Skin of body (tissue), 1 donor: ENCODE measurements at regions not wholly inside any gene's neighbourhood (a gene's known extent, or its start where the extent isn't known, plus 50 kb on each side); places are given as distances from the start of the nearest gene placed in this dataset.
"Not testable (repeated sequence)": the region's sequence is repeated elsewhere in the genome, so short reads cannot be mapped to it uniquely, and the experiment has no call there.

ENCODE experiments used
- DNase-seq: peaks from one replicate; lab custom pipeline; 2025; lab: John Stamatoyannopoulos, UW

DNA sequence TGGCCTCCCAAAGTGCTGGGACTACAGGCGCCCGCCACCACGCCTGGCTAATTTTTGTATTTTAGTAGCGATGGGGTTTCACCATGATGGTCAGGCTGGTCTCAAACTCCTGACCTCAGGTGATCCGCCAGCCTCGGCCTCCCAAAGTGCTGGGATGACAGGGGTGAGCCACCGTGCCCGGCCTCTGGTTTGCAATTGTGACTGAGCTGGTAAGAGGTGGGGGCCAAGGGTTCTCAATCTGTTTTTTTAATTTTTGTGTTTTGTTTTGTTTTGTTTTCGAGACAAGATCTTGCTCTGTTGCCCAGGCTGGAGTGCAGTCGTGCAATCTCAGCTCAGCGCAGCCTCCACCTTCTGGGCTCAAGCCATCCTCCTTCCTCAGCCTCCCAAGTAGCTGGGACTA, 196.2 kb downstream of the CRLF2 start:
- not testable (repeated sequence) for DNase-seq

DNA sequence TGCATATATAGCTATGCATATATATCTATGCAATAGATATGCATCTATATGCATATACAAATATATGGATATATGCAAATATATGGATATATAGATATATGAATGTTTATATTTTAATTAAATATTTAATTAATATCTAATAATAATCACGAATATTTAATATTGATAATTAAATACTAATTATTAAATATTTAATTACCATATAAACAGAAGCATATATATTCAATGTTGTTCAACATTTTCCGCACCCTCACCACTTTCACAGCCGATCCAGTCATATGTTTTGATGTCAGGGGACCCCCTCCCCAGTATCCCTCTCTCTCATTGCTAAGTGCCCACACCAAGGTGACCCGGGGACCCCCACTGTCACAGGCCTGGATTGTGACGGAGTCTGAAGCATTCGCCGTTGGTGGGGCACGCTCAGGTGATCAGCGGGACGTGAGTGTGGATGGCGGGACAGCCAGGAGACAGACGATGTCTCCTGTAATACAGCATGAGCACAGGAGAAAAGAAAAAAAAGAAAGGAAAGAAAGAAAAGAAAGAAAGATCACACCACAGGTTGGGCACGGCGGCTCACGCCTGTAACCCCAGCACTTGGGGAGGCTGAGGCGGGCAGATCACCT, 199.7 kb downstream of the CRLF2 start:
- DNase-seq, result no peak

DNA sequence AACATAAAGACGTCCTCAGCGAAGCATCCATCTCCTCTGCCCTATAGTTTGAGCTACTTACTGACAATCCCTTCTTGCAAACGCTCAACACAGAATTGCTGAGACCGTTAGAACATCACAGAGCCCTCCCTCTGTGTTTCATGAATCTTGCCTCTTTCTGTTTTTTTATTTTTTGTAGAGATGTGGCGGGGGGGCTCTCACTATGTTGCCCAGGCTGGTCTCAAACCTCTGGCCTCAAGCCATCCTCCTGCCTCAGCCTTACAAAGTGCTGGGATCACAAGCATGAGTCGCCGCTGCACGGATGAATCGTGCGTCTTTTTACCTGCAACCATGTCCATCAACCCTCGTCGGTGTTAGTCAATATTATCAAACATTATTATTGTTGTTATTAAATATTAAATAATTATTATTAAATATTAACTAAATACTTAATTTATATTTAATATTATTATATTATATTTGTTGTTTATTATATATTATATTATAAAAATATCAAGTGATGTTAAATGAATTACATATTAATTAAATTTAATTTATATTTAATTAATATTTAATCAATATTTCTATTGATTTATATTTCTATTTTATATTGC, 200.7 kb downstream of the CRLF2 start:
- DNase-seq, result no peak

DNA sequence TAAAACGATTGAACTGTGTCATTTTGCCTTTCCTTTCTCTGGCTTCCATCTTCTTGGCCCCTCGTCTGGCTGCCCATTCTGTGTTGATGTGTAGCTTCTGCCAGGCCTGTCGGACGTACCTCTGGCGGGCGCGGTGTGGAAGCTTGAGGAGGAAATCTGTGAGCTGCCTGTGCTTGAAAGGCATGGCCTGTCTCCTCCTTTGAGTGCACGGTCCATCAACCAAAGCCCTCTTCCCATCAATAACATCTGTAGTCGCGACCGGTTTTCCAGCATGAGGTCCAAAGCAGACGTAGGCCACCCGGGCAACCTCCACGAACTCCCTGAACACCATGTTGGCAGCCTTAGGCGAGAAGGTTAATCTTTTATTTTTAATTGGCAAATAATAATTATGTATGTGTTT, 202.7 kb downstream of the CRLF2 start:
- no peak for DNase-seq

- DNase-seq, result no peak
Measured at GRCh38 chrX:1006156-1006730, 206.2 kb downstream of the CRLF2 start.

GRCh38 chrX:1002611-1003010, 209.8 kb downstream of the CRLF2 start:
- no peak for DNase-seq

GRCh38 chrX:997631-998137, 214.8 kb downstream of the CRLF2 start:
- DNase-seq, result no peak

DNA sequence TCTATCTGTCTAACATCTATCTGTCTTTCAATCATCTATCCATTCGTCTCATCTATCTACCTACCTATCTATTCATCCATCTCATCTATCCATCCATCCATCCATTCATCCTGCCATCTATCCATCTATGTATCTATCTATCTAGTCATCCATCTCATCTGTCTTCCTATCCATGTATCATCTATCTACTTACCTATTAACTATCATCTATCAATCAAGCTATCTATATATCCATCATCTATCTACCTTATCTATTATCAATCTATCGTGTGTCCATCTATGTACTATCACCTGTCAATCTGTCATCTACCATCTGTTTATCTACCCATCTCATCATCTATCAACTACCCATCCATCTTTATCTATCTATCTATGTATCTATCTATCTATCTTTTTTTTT, 217.7 kb downstream of the CRLF2 start:
- no peak for DNase-seq

- peak; percentile 85 for DNase-seq
Measured at GRCh38 chrX:989959-990510, 222.4 kb downstream of the CRLF2 start.

- DNase-seq, result not testable (repeated sequence)
Measured at GRCh38 chrX:988530-988929, 223.9 kb downstream of the CRLF2 start.

- DNase-seq, result no peak
Measured at GRCh38 chrX:981791-982626, 230.4 kb downstream of the CRLF2 start.

- DNase-seq, result no peak
Measured at GRCh38 chrX:980587-981235, 231.7 kb downstream of the CRLF2 start.

- DNase-seq, result not testable (repeated sequence)
Measured at GRCh38 chrX:979127-979526, 233.3 kb downstream of the CRLF2 start.

DNA sequence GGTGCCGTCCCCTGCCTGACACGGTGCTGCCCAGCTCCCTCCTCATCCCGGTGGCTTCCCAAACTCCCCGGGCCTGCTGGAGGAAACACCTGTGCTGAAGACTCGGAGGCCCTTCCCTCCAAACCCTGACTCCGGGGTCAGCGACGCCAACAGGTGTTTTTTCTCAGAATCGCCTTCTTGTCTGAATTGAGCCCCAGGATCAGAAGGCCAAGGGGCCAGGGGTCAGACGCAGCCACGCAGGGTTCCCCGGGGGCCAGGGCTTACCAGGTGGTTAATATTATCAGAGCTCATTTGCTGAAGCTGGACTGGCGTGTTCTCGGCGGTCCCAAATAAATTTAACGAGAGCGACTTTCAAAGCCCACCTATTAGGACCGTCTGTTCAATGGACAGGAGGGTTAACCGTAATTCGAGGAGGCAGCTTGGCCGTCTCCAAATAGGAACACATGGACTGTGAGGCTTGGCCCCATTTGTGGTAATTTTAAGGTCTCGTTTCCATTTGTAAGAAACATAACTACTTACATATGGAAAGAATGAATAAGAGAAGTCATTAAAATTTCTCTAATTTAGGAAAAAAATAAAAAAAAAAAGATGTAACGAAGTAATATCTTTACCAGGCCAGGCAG, 239.3 kb downstream of the CRLF2 start:
- no peak for DNase-seq

GRCh38 chrX:968148-968965, 244.1 kb downstream of the CRLF2 start:
- DNase-seq, result no peak

DNA sequence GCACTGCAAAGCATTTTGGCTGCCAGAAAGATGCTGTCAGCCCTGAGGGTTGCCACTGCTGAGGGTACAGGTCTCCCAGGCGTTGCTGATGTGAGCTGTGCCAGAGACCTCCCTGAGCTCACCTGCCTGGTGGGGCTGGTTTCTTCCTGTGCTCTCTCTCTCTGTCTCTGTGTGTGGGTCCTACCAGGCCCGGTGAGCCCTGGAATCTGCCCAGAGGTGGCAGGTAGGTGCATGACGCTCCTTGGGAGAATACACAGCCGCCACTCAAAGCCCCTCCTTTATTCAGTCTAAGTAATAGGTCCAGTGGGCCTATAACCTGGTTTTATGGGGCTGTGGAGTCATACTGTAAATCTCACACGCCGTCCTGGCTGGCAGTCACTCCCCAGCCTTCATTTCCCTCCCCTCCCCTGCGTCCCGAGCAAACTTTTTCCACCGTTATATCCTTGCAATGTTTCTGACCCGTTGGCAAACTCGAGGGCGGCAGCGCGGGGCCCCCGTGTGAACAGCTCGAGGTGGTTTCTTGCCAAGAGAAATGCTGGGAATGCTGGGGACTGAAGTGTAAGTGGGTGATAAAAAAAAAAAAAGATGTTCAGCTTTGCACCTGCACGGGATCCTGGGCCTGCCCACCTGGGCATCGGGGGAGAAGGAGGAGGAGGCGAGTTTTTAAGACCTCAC, 245.9 kb downstream of the CRLF2 start:
- DNase-seq, result no peak

DNA sequence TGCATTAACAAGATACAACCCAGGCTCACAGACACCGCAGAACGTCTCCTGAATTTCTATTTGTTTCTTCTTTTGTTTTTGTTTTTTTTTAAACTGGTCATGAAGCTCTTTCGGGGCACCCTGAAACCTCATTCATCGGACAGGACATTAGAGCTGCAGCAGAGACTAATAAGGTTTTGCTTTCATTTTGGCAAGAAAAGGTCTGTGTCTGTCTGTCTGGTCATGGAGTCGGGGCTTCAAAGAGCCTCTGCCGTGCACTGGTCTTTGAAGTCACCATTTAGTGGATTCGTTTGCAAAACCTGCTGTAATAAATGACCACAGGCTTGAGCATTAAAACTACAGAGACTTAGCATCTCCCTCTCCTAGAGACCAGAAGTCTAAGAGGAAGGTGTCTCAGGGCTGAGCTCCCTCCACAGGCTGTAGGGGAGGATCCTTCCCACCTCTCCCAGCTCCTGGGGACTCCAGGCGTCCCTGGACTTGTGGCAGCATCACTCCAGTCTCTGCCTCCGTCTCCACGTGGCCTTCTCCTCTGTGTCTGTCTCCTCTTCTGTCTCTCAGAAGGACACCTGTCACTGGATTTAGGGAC, 247.5 kb downstream of the CRLF2 start:
- DNase-seq, result no peak

DNA sequence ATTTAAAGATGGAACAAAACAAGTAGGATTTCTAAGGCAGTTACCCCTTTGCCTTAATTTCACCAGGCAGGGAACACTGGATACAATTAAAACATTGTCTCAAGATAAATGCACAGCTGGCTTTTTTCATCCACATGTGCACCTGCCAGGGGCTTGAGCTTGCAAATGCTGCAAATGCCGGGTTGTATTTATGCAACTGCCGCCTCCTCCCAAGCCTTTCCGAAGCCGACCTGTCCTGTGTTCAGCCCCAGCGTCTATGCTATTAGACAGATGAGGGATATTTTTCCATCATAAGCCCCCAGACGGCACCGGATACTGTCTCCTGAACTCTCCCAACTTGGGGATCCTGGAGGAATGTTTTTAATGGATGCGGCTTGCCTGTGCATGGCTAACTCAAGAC, 251.6 kb downstream of the CRLF2 start:
- no peak for DNase-seq

GRCh38 chrX:959595-959994, 252.9 kb downstream of the CRLF2 start:
- DNase-seq, result no peak
